Right atrium auricular region (tissue), 2 donors: ENCODE measurements at regions not wholly inside any gene's neighbourhood (a gene's known extent, or its start where the extent isn't known, plus 50 kb on each side); places are given as distances from the start of the nearest gene placed in this dataset.

Experiments used
- DNase-seq: peaks from one replicate; pipeline ENCODE4 v3.0.0-alpha.2; 2019; ENCODE audit warnings: low spot score
- H3K27ac ChIP-seq, 2 donors: fragments of 200-600 bp; sonication (generic); 1 replicate in 1 of 2; 2 replicates in 1 of 2; pipeline ENCODE4 v1.5.1; 2016 to 2019
- H3K27me3 ChIP-seq, 2 donors: fragments of 200-600 bp; sonication (generic); one replicate each; pipeline versions ENCODE4 v1.5.1 to v1.6.0; 2017 to 2019
- H3K36me3 ChIP-seq: fragments of 200-600 bp; sonication (generic); one replicate; pipeline ENCODE4 v1.5.1; 2016
- H3K4me1 ChIP-seq, 2 donors: fragments of 200-600 bp; sonication (generic); one replicate each; pipeline versions ENCODE4 v1.5.1 to v1.6.0; 2017 to 2019
- H3K4me3 ChIP-seq, 2 donors: fragments of 200-600 bp; sonication (generic); 1 replicate in 1 of 2; 2 replicates in 1 of 2; pipeline ENCODE4 v1.5.1; 2017 to 2019; ENCODE audit warnings: mild to moderate bottlenecking in 1 of 2, moderate library complexity in 1 of 2
- H3K9me3 ChIP-seq, 2 donors: fragments of 200-600 bp; sonication (generic); one replicate each; pipeline ENCODE4 v1.5.1; 2019
- TF ChIP-seq, protein P1 (sequence below), 2 donors: fragments of 200-600 bp; sonication (generic); IDR thresholded peaks; one replicate each; pipeline ENCODE4 v1.5.1; 2019; ENCODE audit warnings: antibody characterized with exemption in 2 of 2

DNA sequence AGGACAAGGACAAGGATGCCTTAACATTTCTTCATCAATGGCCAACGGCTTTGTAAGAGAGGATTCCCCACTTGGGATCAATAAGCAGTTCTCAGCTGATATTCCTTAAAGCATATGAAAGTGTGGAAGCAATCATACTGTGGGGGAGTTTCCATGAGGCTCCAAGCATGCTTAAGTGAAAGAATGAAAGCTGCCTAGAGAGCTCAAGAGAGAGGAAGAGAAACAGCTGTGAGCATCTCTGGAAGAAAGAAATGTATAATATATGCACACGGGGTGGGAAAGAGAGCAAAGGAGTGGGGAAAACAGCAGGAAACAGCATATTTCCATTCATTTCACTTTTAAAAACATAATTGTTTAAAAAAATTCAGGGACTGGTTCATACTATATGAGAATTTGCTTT lies 94.7 kb upstream of the WARS2 start:
- Histone ChIP-seq H3K4me3 (no peak overlapping the region), H3K36me3 (no peaks in the 10 kb centered on the region), H3K27me3 (no peaks in the 10 kb centered on the region), H3K27ac (no peak overlapping the region), H3K9me3 (no peaks in the 10 kb centered on the region), H3K4me1 (no peaks in the 10 kb centered on the region)
- TF ChIP-seq, protein P1, sequence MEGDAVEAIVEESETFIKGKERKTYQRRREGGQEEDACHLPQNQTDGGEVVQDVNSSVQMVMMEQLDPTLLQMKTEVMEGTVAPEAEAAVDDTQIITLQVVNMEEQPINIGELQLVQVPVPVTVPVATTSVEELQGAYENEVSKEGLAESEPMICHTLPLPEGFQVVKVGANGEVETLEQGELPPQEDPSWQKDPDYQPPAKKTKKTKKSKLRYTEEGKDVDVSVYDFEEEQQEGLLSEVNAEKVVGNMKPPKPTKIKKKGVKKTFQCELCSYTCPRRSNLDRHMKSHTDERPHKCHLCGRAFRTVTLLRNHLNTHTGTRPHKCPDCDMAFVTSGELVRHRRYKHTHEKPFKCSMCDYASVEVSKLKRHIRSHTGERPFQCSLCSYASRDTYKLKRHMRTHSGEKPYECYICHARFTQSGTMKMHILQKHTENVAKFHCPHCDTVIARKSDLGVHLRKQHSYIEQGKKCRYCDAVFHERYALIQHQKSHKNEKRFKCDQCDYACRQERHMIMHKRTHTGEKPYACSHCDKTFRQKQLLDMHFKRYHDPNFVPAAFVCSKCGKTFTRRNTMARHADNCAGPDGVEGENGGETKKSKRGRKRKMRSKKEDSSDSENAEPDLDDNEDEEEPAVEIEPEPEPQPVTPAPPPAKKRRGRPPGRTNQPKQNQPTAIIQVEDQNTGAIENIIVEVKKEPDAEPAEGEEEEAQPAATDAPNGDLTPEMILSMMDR (IDR thresholded peaks at IDR 0.05) = no peak
- no peak for DNase-seq

DNA sequence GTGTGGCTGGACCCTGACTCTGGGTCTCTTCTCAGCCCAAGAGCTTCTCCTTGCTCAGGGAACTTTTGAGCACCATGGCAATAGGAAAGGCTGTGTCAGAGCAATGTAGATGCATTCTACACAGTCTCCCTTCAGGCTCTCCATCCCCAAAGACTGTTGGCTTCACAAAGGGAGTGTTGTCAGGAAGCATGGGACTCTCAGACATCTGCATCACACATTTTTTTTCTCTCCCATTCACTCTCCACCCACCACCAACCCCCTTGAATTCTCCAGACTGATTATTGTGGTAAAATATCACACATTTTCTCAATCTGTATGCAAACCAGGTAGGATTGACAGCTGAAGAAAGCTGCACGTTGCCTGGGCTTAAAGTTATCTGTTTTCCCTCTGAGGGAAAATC lies 105.4 kb upstream of the WARS2 start:
- H3K4me1 ChIP-seq = no peaks in the 10 kb centered on the region
- H3K27ac ChIP-seq = no peak overlapping the region
- no peak for DNase-seq
- TF ChIP-seq, protein P1 (IDR thresholded peaks at IDR 0.05) = no peak
- H3K36me3 ChIP-seq = no peaks in the 10 kb centered on the region
- H3K4me3 ChIP-seq = no peak overlapping the region
- no peaks in the 10 kb centered on the region for H3K9me3 ChIP-seq
- H3K27me3 ChIP-seq = no peaks in the 10 kb centered on the region

DNA sequence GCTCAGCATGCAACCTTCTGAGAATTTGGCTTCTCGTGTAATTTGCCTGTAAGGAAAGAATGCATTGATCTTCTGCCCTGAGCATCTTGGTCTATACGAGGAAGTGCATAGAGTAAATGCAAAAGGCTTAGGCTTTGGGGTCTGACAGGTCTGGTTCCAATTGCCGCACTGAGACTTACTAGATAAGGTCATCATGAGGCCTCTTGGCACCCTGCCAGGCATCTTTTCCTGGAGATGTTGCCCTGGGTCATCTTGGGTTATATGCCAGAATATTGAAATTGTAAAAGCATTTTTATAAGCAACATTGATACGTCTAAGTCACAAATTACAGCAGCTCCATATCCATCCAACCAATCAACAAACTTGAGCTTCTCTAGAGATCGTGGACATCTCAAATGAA lies 108.8 kb upstream of the WARS2 start:
- Histone ChIP-seq H3K27ac (no peak overlapping the region), H3K4me1 (no peaks in the 10 kb centered on the region), H3K27me3 (no peaks in the 10 kb centered on the region), H3K36me3 (no peaks in the 10 kb centered on the region), H3K4me3 (no peak overlapping the region), H3K9me3 (no peaks in the 10 kb centered on the region)
- DNase-seq = no peak
- TF ChIP-seq, protein P1 (IDR thresholded peaks at IDR 0.05) = no peak

DNA sequence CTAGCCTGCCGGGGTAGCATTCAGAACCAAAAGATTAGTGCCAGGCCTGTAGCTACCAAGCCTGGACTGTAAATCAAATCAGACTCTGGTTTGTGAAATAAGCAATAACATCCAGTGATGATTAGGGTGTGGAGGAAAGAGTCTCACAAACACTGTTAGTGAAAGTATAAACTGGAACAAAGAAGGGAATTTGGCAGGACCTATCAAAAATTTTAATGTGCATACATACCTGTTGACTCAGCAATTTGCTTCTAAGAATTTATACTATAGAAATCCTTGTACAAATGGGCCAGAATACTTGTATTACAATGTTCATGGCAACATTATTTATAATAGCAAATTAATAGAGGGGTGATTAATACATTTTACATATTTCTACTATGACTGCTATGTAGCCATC lies 109.8 kb upstream of the WARS2 start:
- Histone ChIP-seq H3K4me1 (no peaks in the 10 kb centered on the region), H3K36me3 (no peaks in the 10 kb centered on the region), H3K27ac (no peak overlapping the region), H3K4me3 (no peak overlapping the region), H3K9me3 (no peaks in the 10 kb centered on the region), H3K27me3 (no peaks in the 10 kb centered on the region)
- DNase-seq = no peak
- TF ChIP-seq, protein P1 (IDR thresholded peaks at IDR 0.05) = no peak

DNA sequence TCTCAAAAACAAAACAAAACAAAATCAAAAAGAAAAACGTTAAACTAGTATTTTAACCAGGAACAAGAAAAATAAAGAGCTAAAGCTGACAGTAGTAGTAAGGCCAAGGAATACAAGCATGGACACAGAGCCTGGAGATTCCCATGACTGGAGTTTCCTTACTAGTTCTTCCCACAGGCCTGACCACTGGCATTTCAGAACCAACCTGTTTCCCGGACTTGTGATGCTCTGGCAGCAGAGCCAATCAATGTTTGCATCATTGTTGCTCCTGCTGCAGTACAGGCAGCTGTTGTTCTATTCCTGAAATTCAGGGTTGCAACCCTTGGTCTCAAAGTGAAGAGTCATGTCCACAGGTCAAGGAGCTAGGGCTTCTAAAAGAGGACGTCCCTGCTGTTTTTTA lies 111.3 kb upstream of the WARS2 start:
- H3K4me1 ChIP-seq = no peaks in the 10 kb centered on the region
- no peaks in the 10 kb centered on the region for H3K27me3 ChIP-seq
- H3K4me3 ChIP-seq = no peak overlapping the region
- H3K36me3 ChIP-seq = no peaks in the 10 kb centered on the region
- H3K9me3 ChIP-seq = no peaks in the 10 kb centered on the region
- no peak overlapping the region for H3K27ac ChIP-seq
- DNase-seq = no peak
- TF ChIP-seq, protein P1 (IDR thresholded peaks at IDR 0.05) = no peak

DNA sequence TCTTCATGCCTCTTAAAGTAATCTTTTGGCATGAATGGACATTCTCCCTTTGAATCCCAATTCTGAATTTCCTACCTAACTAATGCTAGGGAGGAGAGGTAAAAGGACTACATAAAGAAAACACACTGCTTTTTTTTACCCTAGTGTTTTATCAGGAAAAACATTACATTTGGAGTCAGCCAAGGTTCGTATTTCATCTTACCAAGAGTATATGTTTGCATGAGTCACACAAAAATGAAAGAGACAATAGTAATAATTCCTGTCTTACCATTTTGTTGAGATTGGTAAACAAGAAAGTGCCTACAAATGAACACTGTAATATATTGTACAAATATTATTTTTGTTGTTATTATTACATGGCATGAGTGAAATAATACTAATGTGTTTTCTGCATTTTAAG lies 112.9 kb upstream of the WARS2 start:
- DNase-seq = no peak
- Histone ChIP-seq H3K4me3 (no peak overlapping the region), H3K36me3 (no peaks in the 10 kb centered on the region), H3K9me3 (no peaks in the 10 kb centered on the region), H3K27me3 (no peaks in the 10 kb centered on the region), H3K4me1 (no peaks in the 10 kb centered on the region), H3K27ac (no peak overlapping the region)
- TF ChIP-seq, protein P1 (IDR thresholded peaks at IDR 0.05) = no peak
